Fibroblast of mammary gland (primary cell): ENCODE measurements at regions not wholly inside any gene's neighbourhood (a gene's known extent, or its start where the extent isn't known, plus 50 kb on each side); places are given as distances from the start of the nearest gene placed in this dataset.

Experiments
- DNase-seq: peaks from one replicate; pipeline ENCODE4 v3.0.0-alpha.2; 2010; ENCODE audit warnings: low read depth
- H3K4me3 ChIP-seq: 2 replicates; pipeline ENCODE4 v1.5.1; 2011; ENCODE audit warnings: low read depth, mild to moderate bottlenecking, low read length, moderate library complexity; ENCODE audit not compliant: control insufficient read depth
- CTCF ChIP-seq: conservative IDR thresholded peaks from 2 replicates; pipeline ENCODE4 v1.5.1; 2011; ENCODE audit warnings: low read depth, low read length, inconsistent platforms; ENCODE audit not compliant: control insufficient read depth, insufficient read depth

- no peak for TF ChIP-seq CTCF
- DNase-seq: no peak
- H3K4me3 ChIP-seq: no peak overlapping the region
Measured at GRCh38 chr13:111926501-111927180, 140.3 kb upstream of the SOX1 start.

- no peak for TF ChIP-seq CTCF
- H3K4me3 ChIP-seq: no peak overlapping the region
- DNase-seq: no peak
Measured at GRCh38 chr13:111927181-111927540, 139.8 kb upstream of the SOX1 start.

GRCh38 chr13:111929036-111929616 lies 137.8 kb upstream of the SOX1 start:
- no peak for DNase-seq
- TF ChIP-seq CTCF: no peak
- H3K4me3 ChIP-seq: no peak overlapping the region

GRCh38 chr13:111936267-111936925 lies 130.6 kb upstream of the SOX1 start:
- TF ChIP-seq CTCF: no peak
- H3K4me3 ChIP-seq: no peak overlapping the region
- DNase-seq: no peak

GRCh38 chr13:111937777-111938311 lies 129.1 kb upstream of the SOX1 start:
- DNase-seq: no peak
- no peak overlapping the region for H3K4me3 ChIP-seq
- no peak for TF ChIP-seq CTCF

- TF ChIP-seq CTCF: no peak
- no peak overlapping the region for H3K4me3 ChIP-seq
- no peak for DNase-seq
Measured at GRCh38 chr13:111938741-111939665, 127.9 kb upstream of the SOX1 start.
